ENCODE measurements at regions not wholly inside any gene's neighbourhood (a gene's known extent, or its start where the extent isn't known, plus 50 kb on each side); places are given as distances from the start of the nearest gene placed in this dataset.

DNA sequence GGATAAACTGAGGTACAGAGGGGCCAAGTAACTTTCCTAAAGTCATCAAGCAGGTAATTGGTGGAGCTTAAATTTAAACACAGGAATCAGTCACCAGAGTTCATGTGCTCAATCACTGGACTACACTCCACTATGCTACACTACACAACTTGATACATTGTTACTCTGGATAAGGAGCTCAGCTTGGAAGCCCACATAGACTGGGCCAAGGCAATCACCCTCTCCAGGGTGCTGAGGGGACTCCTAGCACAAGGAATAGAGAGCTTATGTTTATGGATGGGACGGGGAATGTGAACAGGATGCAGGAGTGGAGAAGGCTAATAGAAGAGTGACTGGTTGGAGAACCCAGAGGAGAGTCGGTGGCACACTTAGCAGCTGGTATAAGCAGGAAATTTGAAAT, 113.5 kb upstream of the NFIB start:
- DNase-seq: no peak

DNA sequence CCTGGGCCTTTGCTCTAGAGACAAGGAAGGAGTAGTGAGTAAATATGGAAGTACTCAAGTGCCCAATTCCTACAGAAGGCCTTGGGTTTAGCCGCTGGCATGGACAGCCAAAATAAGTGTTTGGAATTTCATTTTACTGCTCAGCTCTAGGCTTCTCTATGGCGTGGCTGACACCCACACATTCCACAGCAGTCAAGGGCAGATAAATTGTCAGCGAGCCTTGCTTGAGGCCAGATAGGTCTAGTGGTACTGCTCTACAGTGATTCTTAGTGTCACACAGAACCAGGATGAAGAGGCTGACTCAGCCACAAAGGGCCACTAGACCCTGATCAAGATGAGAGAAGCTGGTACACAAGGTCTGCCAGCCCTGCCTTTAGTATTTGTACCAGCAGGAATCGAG, 111.0 kb upstream of the NFIB start:
- no peak for DNase-seq

DNA sequence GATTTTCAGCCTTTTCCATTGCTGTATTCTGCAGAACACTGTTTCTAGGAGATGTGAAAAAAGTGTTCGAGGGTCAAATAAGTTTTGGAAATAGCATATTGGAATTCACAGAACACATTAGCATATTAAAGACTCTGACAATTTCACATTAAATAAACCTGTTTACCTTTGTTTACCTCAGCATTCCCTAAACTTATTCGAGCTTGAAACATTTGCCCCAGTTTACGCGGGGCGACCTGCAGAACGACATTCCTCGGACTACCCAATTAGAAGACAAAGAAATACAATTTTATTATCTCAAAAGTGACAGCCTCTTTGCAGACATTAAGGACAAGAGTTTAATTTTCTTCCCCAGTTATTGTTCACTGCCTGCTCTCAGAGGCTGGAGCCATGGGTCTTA, 110.3 kb upstream of the NFIB start:
- no peak for DNase-seq

DNA sequence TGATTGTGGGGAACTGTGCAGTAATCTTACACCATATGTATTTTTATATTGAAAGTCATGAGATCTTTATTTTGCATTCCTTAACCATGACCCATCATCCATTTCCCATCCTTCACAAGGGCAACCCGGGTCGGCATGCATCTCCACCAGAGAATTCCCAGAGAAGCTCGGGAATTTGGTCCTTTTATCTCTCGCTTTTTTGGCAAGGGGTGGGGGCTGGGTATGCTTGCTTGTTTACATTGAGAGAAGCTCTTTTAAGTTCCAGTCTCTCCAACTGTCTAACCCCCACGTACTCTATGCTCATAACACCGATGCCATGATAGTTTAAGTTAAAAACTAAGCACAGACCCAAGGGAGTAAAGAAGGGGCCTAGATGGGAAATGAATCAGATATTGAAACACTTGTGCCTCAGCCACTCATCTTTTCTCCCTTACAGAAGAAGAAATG, 109.9 kb upstream of the NFIB start:
- DNase-seq: no peak

DNA sequence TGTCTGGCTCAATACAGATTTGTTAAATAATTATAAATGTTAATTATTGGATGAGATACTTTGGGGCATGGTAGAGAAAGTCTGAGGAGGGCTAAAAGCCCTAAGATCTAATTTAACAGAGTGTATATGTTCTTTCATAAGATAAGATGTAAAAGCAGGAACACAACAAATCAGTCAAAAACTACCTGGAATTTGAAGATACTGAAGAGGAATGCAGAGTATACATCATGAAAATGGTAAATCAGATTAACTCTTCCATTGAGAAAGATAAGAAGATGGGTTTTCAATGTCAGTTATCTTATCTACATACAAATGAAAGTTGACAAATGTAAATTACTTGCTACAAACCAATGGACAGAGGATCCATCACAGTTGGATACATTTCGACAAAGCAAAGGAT, 107.3 kb upstream of the NFIB start:
- no peak for DNase-seq

DNA sequence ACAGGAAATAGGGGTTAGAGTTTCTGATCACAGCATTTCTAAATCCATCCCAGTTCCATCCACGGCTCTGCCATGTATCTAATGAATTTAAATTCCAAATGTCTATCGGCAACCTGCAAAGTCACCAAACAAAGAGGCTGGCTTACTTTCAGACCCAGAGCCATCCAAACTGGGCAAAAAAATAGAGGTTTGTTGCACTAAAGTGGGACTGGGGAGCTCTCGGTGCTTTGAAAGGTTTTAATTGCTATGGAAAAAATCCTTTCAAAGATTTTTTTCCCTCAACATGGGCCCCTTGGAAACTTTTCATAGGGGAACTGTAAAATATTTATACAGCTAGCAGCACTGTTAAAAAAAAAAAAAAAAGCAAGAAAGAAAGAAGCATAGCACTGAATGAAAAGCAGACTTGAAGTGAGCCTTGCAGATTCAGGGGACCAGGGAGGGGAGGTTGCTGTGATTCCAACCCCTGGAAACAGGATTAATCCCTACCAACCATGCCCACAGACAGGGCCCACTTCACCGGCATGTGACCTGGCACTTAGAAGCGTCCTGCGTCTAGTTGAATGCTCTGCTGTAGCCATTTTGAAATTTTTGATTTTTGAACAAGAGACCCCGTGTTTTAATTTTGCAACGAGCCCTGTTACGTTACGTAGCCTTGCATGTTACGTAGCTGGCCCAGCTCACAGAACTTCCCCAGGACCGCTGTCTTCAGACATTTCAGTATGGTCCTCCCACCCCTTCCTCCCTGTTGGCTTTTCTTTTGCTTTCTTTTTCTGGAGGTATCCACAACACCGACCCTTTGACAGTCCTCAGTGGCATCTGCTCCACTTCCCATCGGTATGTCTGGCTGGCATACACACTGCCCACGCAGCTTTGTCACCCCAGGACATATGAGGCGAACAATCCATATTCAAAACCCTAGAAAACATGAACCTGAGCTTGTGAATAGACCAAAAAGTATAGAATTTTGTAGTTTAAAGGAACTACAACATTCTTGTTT, 105.3 kb upstream of the NFIB start:
- no peak for DNase-seq

DNA sequence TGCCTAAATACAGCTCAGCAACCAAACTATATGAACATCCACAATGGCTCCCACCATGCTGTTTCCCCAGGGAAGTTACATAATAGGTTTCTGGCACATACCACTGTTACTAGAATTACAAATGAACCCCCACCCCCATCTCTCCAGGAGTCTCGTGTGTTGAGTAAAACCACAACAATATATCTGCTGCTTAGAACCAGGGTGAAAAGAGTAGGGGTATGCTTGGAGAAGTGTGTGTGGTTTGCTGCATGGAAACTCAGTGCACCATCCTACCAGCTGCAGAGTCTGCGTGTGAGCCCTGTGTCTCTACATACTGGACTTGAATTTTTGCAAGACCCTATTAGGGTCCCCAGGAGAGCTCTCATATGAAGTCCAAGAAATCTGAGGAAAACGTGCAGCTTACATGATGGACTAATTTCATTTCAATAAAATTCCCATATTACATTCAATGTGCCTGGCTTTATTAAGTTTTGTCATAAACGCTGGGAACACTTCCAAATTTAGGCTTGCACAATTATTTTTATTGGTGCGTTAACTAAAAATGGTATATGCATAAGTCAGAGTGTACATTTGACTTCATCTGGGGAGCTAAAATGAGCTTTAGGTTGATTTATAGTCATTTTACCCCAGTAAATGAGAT, 104.5 kb upstream of the NFIB start:
- DNase-seq: no peak

DNA sequence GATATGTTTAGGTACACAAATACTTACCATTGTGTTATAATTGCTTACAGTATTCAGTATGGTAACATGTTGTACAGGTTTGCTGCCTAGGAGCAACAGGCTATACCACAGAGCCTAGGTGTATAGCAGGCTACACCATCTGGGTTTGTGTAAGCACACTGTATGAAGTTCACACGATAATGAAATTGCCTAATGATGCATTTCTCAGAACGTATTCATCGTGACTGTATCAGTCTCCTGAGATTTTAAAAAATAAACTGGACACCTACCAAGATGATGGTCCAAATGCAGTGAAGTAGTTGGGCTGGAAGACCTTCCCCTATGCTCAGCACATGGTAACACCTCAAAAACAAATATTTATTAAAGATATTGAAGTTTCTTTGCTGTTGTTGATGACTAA, 103.3 kb upstream of the NFIB start:
- no peak for DNase-seq

DNA sequence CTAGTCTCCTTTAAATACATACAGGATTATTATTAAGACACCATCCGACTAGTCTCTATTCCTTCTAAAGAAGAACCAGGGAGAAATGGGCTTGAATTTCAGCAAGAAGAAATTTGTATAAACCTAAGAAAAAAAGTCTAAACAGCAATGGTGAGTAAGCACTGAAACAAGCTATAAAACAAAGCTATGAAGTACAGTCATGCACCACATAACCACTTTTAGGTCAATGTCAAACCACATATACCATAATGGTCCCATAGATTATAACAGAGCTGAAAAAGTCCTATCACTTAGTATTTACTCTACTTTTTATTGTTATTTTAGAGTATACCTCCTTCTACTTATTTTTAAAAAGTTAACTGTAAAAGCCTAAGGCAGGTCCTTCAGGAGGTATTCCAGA, 102.0 kb upstream of the NFIB start:
- no peak for DNase-seq

DNA sequence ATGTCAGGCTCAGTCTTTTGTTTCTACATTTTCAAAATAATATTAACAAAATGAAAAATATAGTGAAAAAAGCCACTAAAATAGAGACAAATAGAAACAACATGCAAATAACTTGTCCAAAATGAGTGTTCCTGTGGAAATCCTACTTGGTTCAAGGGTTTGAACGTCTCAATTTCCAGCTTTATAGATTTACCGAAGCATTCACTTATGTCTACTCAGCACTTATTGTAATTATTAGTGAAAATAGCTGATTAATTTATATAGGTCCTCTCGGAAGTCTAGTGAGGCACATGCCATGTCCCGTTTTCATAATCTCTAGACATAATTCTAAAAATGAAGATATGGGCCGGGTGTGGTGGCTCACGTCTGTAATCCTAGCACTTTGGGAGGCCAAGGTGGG, 99.9 kb upstream of the NFIB start:
- DNase-seq: no peak

DNA sequence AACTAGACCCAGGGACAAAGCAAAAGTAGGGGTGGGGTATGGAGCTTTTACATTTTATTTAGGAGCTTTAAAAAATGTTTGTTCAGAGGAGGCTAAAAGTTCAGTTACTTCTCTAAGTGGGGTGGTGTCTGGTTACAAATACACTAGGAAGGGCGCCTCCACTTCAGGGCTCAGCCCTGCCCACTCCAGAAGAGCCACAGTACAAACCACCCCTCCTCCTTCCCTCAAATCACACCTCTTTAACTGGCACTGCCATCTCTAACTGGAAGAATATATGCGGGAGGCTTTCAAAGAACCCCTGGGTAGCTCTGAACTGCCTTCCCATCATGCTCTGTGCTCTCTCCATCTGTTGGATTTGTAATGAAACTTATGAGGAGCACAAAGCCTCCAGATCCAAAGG, 98.8 kb upstream of the NFIB start:
- DNase-seq: no peak

DNA sequence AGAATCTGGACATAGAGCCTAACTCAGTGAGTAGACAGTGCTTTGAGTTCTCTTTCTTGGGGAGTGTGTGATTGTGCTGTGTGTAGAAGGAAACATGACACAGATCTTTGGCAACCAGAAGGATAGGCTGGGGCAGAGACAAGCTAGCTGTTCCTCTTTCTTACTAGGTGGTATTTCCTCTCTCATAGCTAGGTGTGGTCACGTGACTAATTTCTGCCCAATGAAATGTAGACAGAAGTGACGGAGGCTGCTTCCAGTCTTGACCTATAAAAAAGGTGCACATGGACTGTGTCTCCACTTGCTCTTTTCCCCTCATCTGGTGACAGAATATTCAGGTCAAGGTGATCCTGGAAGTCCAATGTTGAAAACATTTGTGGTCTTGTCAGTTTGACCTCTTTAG, 92.5 kb upstream of the NFIB start:
- DNase-seq: no peak

DNA sequence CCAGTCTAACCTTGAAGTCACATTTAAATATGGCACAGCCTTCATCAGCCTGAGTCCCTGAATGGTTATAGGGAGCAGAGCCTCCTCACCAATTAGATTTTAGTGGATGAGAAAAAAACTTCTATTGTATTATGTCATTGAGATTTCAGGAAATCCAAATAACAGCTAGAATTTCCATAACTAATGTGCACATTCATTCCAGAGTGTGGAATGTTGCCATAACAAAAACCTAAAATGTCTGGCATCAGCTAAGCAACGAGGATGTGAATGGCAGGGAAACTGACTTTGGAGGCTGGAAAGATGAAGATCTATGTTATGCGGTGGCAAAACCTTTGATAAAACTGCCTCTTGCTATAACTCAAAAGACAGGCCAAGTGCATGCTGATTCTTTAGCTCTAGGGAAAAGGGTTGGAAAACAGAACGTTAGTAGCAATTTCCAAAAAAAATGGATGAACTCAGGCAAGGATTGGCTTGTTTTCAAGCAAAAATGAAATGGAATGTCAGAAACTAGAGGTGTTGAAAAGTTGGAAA, 91.3 kb upstream of the NFIB start:
- no peak for DNase-seq

DNA sequence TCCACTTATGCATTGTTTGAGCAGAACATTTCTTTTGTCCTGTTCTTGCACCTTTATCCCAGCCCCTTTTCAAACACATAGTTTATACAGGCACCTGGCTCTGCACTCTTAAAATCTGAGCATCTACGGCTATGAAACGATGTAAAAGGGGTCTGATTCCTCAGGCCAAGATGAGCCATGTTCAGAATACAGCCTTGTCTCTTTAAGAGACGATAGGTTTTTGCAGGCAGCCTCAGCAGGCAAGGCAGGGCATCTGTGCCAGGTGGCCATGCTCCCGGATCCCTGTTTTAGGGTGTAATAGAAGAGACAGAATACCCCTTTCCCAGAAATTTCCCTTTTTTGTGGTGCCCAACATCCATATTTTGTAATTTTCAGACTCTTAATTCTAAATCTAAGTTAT, 89.1 kb upstream of the NFIB start:
- no peak for DNase-seq

DNA sequence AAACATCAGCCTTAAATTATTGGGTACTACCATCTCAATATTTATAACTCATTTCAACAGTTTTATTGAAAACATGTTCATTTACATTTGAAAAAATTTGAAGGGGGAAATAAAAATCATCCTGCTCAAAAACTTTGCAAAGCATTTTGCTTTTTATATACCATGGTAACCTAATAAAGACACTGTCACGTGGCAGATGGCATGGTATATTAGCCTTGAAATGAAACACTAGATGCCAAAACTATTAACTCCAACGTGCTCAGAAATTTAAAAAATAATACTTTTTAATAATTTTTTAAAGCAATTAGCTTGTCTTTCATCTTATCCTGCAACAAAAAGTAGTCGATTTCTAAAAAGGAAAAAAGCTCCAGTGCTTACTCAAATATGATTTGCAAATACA, 88.6 kb upstream of the NFIB start:
- no peak for DNase-seq

DNA sequence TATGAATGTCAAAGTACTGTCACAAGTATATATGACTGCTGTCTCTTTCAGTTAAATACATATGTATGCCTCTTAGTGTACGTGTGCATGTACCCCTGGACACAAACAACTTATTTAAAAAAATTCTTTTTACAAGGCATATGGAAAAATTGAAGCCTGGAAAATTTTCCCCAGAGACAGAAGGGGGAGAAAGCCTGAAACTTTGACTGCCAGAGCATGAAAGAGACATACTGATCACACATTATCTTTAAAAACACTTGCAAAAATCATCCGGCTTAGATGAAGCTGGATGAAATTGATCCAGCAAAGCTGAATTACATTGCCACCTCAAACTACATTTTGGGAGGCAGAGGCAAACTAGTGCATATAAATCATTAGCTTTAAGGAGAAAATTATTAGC, 88.0 kb upstream of the NFIB start:
- no peak for DNase-seq

DNA sequence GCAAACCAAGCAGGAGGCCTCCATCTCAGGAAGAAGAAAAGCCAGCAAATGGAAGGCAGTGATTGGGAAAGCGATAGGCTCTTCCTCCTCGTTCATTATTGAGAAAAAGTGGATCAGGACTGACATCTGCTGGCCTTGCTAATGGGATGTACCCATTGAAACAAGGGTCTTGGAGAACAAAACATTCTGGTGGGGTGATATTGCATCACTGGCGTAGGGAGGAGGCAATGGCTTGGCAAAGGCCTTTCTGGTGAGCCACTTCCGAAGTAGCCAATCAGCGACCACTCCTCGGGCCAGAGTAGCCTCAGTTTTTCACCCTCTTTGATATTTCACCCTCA, 86.7 kb upstream of the NFIB start:
- no peak for DNase-seq

DNA sequence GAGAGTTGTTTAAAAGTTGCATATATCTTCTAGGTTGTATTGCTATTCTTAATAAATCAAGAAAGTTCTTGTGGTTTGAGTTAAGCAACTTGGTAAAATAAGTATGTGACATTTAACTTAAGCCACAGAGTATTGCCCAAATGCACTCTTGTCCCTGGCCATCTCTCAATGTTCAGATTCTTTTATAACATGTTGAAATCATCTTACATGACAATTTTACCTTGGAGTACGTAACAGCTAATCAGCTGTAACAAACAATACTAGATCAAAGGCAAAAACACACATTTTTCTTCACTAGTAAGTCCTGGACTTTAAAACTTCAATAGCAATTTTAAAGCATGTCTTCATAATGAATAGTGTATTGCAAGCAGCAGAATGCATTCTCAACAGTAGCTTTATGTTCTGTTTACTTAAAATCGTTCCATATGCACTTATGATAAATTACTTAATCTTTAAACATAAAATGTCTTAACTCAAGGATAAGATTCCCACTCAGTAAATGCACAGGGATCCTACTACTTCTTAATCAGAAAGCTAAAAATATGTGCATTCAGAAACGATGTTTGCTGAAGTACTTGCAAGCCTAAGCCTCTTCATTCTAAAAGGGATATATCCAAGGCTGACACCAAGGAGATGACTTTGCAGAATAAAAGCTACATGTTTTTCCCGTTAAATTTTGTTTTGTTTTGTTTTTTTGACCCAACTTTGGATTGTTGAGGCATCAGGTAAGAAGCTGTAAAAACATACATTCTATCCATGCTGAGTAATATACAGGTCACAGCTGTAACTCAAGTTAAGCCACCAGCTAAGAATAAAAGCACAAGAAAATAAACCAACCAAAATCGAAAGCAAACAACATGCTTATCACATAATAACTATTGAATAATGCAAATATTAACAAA, 86.1 kb upstream of the NFIB start:
- no peak for DNase-seq

DNA sequence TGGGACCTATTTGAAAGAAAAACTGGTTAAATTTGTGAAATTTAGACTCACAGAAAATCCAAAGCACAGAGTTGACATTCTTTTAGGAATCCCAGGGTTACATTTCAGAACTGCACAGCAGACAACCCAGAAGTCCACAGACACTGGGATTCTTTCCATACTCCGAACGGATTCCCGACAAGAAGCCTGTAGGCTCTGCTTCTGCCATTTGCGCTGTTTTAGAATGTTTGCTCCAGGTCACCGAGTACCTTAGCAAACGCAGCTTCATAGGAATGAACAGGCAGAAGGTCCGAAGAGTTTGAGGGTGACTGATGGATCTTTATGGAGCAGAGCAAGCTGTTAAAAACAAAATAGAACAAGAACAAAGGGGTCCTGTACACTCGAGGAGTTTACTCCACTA, 84.5 kb upstream of the NFIB start:
- no peak for DNase-seq

DNA sequence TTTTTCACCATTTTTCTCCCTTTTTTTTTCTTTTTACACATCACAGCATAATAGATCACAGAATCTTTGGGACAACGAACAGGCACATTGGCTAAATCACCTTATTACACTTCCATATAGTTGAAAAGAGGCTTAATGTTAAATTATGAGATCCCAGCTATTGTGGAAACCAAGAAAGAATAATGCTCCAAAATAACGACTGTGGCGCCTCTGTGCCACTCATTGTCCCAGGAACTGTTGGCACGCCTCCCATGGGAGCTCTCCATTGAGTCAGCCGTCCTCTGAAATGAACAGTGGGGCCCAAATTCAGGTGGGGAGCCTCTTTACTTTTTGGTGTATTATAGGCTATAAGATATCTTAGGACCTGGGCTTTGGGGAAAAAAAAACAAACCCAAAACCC, 82.2 kb upstream of the NFIB start:
- DNase-seq: no peak

DNA sequence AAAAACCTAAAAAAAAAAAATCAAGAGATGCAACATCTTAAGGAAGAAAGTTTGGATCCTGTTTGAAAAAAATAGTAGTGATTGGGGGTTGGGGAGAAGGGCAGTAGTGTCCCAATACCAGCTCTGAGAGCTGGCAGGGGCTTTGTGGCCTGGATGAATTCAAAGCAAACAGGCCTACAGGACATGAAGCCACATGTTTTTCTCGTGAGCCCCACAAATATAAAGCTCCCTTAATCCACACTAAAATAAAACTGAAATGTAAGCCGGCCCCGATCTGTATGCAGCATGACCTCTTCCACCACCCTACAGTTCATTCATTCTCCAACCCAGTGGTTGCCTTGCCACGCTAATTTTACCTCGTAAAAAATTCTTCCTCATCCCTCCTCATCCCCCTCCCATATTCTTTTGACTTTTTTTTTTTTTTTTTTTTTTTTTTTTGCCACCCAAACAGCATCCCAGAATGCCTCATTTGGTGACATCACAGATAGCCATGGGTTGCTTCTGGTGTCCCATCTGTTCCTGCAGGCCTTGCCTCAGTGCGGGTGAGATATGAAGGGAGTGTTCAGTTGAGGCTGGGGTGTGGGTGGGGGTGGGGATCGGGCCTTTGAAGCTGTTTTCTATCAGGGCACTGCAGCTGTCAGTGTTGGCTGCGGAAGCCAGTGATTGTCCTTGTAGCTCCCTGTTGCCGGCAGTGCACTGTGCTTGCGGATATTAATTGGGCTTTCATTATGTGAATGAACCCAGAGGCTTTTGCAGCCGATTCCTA, 81.6 kb upstream of the NFIB start:
- DNase-seq: no peak

DNA sequence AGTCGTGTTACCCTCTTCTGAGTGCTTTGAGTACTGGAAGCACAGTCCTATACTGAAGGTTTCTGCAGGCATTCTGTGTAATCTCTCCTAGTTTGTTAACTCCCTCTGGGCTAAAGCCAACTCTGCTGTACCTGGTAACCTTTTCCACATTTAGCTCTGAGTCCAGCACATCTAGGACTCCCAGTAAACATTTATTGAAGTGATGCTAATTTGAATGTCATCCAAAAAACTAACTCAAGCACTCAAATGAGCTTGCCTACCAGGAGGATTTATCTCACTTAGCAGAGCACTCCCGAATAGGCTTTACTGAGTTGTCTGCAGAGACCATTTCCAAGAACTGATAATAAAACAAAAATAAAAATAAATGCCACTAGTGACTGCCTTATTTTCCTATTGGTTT, 79.5 kb upstream of the NFIB start:
- no peak for DNase-seq

DNA sequence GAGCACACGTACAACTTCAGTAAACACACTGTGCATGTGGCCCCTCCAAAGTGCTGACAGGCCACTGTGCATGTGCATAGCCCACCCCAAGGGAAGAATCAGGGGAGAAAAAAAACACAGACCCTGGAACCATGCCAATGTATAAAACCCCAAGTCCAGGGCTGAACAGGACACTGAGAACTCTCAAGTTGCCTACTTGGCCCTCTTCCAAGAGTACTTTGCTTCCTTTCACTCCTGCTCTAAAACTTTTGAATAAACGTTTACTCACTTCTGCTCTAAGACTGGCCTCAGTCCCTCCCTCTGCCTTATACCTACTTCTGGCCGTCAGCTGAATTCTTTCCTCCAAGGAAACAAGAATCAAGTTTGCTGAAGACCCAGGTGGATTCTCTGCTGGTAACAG, 77.7 kb upstream of the NFIB start:
- no peak for DNase-seq

All from stimulated activated CD8-positive, alpha-beta memory T cell treated with anti-CD3 and anti-CD28 coated beads, Interleukin-4, amount 100 ng/mL, for 48 hours (primary cell).